Activated T-helper 17 cell treated with anti-CD3 and anti-CD28 coated beads, Interleukin-2, amount 50 U/mL, for 72 hours (primary cell): ENCODE measurements at regions not wholly inside any gene's neighbourhood (a gene's known extent, or its start where the extent isn't known, plus 50 kb on each side); places are given as distances from the start of the nearest gene placed in this dataset.
"Not testable (repeated sequence)": the region's sequence is repeated elsewhere in the genome, so short reads cannot be mapped to it uniquely, and the experiment has no call there.

Source experiments
- ATAC-seq: fragments of 150-1000 bp; cut with Tn5 transposase; replicated peaks from 2 replicates; pipeline ENCODE4 v1.10.0; 2021; ENCODE audit warnings: mild to moderate bottlenecking, moderate library complexity
- H3K27ac Mint-ChIP-seq: one replicate; pipeline ENCODE4 v1.8.0; 2022; ENCODE audit warnings: mixed read lengths
- H3K27me3 Mint-ChIP-seq: one replicate; pipeline ENCODE4 v1.8.0; 2022; ENCODE audit warnings: mixed read lengths
- H3K36me3 Mint-ChIP-seq: one replicate; pipeline ENCODE4 v1.8.0; 2022; ENCODE audit warnings: low read depth, mild to moderate bottlenecking, mixed read lengths
- H3K4me1 Mint-ChIP-seq: one replicate; pipeline ENCODE4 v1.8.0; 2022; ENCODE audit warnings: mixed read lengths
- H3K4me3 Mint-ChIP-seq: one replicate; pipeline ENCODE4 v1.8.0; 2022; ENCODE audit warnings: mild to moderate bottlenecking, mixed read lengths
- H3K9me3 Mint-ChIP-seq: one replicate; pipeline ENCODE4 v1.8.0; 2022; ENCODE audit warnings: mixed read lengths

- not testable (repeated sequence) for H3K9me3 Mint-ChIP-seq, H3K4me3 Mint-ChIP-seq, H3K27me3 Mint-ChIP-seq, H3K4me1 Mint-ChIP-seq, ATAC-seq
- H3K36me3 Mint-ChIP-seq = peaks cover 64% of the 10 kb centered on the region
- H3K27ac Mint-ChIP-seq = peak overlapping the region; percentile 46
Measured at GRCh38 chr3:195964318-195965107, 56.2 kb upstream of the TNK2 start.

GRCh38 chr3:195962222-195962621 lies 53.9 kb upstream of the TNK2 start:
- not testable (repeated sequence) for H3K27ac Mint-ChIP-seq, H3K9me3 Mint-ChIP-seq, H3K4me3 Mint-ChIP-seq, ATAC-seq, H3K27me3 Mint-ChIP-seq
- H3K4me1 Mint-ChIP-seq = peaks cover 15% of the 10 kb centered on the region
- peaks cover 61% of the 10 kb centered on the region for H3K36me3 Mint-ChIP-seq

GRCh38 chr3:195960971-195961775 lies 52.8 kb upstream of the TNK2 start:
- not testable (repeated sequence) for H3K27me3 Mint-ChIP-seq, H3K9me3 Mint-ChIP-seq, H3K27ac Mint-ChIP-seq, H3K4me3 Mint-ChIP-seq
- Mint-ChIP-seq H3K36me3 (peaks cover 66% of the 10 kb centered on the region), H3K4me1 (peaks cover 20% of the 10 kb centered on the region)
- ATAC-seq = peak; percentile 47

GRCh38 chr3:195960164-195960563 lies 51.8 kb upstream of the TNK2 start:
- H3K36me3 Mint-ChIP-seq = peaks cover 66% of the 10 kb centered on the region
- not testable (repeated sequence) for H3K27me3 Mint-ChIP-seq, ATAC-seq, H3K9me3 Mint-ChIP-seq, H3K27ac Mint-ChIP-seq, H3K4me3 Mint-ChIP-seq
- peaks cover 28% of the 10 kb centered on the region for H3K4me1 Mint-ChIP-seq

GRCh38 chr3:195959367-195960157 lies 51.2 kb upstream of the TNK2 start:
- H3K9me3 Mint-ChIP-seq, H3K27me3 Mint-ChIP-seq, ATAC-seq, H3K4me3 Mint-ChIP-seq: not testable (repeated sequence)
- peaks cover 28% of the 10 kb centered on the region for H3K4me1 Mint-ChIP-seq
- peaks cover 60% of the 10 kb centered on the region for H3K36me3 Mint-ChIP-seq
- peak overlapping the region; percentile 49 for H3K27ac Mint-ChIP-seq

- Mint-ChIP-seq H3K4me1 (peaks cover 28% of the 10 kb centered on the region), H3K36me3 (peaks cover 51% of the 10 kb centered on the region), H3K27ac (peak overlapping the region; percentile 49)
- not testable (repeated sequence) for ATAC-seq, H3K4me3 Mint-ChIP-seq, H3K27me3 Mint-ChIP-seq, H3K9me3 Mint-ChIP-seq
Measured at GRCh38 chr3:195958736-195959135, 50.4 kb upstream of the TNK2 start.
